GM12873 (cell line): ENCODE measurements at regions not wholly inside any gene's neighbourhood (a gene's known extent, or its start where the extent isn't known, plus 50 kb on each side); places are given as distances from the start of the nearest gene placed in this dataset.

ENCODE experiments used
- TF ChIP-seq, protein P1 (sequence below): IDR thresholded peaks from 2 replicates; pipeline ENCODE4 v1.5.1; 2012; ENCODE audit warnings: low read depth, mild to moderate bottlenecking, moderate library complexity, low read length, control low read depth; ENCODE audit not compliant: insufficient read depth; ENCODE audit errors: missing control alignments

DNA sequence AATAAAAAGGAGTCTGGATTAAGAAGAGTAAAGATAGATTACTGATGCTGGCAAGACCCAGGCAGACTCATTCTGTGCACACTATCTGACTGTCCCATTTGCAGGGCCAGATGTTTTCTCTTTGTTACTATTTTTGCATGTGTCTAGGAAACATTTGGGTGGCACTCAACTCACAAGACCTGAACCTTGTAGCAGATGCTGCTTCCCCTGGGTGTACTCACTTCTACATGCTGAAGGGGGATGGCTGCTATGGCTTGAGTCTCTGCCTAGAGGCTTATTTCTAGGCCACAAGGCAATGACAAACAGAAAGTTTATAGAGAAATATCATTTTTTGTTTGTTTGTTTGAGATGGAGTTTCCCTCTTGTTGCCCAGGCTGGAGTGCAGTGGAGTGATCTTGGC lies 351.4 kb downstream of the FOXA2 start:
- TF ChIP-seq, protein P1, sequence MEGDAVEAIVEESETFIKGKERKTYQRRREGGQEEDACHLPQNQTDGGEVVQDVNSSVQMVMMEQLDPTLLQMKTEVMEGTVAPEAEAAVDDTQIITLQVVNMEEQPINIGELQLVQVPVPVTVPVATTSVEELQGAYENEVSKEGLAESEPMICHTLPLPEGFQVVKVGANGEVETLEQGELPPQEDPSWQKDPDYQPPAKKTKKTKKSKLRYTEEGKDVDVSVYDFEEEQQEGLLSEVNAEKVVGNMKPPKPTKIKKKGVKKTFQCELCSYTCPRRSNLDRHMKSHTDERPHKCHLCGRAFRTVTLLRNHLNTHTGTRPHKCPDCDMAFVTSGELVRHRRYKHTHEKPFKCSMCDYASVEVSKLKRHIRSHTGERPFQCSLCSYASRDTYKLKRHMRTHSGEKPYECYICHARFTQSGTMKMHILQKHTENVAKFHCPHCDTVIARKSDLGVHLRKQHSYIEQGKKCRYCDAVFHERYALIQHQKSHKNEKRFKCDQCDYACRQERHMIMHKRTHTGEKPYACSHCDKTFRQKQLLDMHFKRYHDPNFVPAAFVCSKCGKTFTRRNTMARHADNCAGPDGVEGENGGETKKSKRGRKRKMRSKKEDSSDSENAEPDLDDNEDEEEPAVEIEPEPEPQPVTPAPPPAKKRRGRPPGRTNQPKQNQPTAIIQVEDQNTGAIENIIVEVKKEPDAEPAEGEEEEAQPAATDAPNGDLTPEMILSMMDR, result no peak

DNA sequence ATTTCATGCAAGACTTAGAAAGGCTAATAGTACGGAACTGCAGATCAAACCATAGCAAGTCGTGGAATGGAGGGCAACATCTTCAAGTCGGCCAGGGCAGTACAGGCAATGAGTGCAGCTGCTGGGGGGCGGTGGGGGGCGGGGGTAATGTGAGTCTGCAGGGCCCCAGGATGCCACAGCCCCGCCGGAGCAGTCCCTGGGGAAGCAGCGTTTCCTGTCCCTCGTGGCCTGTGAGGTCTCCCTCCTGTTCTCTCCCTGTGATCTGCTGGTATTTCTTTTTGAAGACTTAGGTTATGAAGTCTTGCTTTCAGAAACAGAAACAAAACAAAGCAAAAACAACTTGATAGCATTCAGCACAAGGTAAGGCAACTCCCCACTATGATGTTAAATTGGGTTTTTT lies 351.9 kb downstream of the FOXA2 start:
- TF ChIP-seq, protein P1, result no peak

DNA sequence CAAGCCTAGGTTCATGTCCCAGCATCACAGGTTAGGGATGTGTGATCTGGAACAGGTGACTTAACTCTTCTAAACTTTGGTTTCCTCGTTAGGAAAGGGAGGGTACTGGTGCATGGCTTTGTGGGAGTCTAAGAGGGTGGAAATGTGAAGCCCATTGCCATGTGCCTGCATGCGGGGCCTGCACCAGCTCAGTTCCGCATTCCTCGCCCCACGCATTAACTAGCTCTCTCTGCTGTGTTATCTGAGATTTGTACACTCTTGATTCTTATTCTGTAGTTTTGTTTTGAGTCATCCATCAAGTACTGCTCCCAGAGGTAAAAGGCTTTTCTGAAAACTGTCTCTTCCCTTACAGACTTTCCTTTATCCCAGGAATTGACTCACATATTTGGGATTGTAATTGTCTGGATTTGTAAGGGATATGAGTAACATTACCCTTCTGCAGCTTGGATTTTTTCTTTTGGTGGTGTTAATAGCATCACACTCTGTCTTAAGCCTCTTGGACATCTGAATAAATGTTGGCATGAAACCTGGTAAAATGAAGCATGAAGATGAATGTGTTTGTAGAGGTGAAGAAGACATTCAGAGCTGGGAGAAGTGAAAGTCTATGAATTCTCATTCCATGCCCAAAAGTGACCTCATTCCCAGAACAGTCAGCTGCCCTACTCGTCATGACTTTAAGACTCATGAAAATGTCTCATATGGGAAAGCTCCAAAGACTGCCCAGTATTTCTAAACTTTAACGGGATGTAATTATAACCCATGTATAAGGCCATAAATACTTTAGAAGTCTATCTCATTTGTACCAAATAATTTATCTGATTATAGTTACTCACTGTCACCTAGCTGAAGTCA lies 357.3 kb downstream of the FOXA2 start:
- TF ChIP-seq, protein P1, result no peak

DNA sequence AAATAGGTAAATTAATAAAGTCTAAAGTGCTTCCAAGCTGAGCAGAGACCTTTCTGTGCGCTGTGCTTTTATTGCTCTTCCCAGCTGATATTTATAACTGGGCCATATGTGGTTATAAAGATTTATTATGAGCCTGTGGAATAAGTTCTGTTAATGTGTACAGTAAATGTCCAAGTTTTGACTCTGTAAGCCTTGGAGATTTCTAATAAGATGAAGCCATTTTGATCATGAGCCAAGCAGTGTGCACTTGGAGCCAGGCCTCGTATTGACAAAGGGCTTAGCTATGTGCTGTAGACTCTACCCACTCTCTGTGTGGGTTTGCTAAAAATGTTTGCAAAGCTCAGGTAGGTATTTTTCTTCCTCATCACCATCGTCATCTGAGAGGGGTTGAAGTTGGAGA lies 361.1 kb downstream of the FOXA2 start:
- TF ChIP-seq, protein P1, result no peak

DNA sequence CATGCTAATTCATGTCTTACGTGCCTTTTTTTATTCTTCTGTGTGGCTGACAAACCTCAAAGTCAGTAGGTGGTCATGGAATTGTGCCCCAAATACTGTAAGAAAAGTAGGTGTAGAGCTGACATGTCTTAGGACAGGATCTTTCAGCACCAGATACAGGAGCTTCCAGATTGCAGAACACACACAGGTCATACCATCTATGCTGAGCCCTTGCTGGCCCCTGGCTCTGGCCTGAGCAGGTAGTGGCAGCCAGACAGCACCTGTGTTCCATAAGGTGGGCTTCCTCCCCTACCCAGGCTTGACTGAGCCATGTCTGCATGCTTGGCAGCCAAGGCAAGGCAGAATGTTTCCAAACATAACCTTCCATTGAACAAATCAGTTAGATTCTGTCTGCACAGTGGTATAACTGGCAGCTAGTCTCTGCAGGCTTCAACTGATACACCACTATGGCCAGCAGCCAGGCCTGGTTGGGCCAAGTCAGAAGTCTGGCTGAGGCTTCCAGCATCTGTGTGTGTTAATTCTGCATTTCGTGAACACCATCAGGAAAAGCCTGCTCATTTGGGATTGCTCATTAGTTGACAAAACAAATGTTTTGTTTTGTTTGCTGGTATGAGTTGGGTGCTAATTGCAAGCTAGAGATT lies 366.5 kb downstream of the FOXA2 start:
- TF ChIP-seq, protein P1, result no peak

DNA sequence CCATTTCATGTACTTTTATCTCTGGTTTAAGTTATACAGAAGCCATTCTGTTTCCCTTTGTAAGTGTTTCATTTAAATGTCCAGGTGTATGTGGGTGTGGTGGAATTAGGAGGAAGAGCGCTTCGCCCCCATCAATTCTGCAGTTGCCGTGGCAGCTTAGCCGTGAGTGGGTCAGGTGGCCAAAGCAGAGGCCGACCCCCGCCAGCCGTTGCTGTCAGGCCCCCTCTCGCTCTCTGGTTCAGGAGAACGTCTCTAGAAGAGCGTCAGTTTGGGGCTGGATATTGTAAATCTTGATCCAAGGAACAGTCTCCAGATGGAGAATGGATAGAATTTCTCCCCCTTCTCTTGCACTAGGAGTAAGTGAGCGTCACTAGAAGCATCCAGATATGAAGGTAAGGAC lies 367.4 kb downstream of the FOXA2 start:
- TF ChIP-seq, protein P1, result no peak

DNA sequence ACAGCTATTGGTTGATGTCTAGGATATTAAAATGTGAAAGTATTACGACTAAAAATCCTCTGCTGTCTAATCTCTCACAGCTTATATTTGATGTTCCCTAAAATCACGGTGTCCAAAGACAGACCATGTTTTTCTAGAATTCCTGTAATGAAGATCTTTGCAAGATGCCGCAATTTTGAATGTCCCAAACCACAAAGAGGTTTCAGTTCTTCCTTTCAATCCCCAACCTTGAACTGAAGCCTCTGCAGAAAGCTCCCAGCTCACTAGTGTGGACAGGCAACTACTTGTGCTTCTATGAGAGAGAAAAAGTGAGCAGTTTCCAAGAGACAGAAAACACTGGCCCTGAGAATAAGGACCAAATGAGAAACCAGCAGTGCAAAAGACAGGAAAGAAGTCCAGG lies 370.1 kb downstream of the FOXA2 start:
- TF ChIP-seq, protein P1, result no peak
